ENCODE measurements at regions not wholly inside any gene's neighbourhood (a gene's known extent, or its start where the extent isn't known, plus 50 kb on each side); places are given as distances from the start of the nearest gene placed in this dataset.

GRCh38 chr10:61547297-61547696, 94.1 kb upstream of the TMEM26 start:
- no peak for DNase-seq (ENCODE audit: low spot score)

- no peak for DNase-seq (ENCODE audit: low spot score)
These were observed 92.0 kb upstream of the TMEM26 start for GRCh38 chr10:61545170-61545569.

GRCh38 chr10:61543831-61544230, 90.7 kb upstream of the TMEM26 start:
- no peak for DNase-seq (ENCODE audit: low spot score)

DNA sequence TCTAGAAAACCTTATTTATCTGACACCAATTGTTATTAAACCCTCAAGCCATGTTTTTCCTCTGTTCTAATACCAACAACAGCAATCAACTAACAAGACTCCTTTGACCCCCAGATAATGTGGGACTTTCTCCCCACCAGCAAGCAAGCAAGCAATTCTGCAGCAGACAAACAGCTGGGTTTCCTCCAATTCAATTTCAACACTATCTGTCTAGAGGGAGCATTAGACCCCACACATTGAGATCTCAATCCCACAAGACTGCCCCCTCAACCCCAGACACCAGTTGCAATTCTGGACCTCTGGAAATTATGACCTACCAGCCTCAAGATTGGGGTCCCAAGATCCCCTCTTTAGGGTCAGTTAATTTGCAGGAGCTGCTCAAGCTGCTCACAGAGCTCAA, 89.4 kb upstream of the TMEM26 start:
- no peak for DNase-seq (ENCODE audit: low spot score)

- no peak for DNase-seq (ENCODE audit: low spot score)
These were observed 88.8 kb upstream of the TMEM26 start for GRCh38 chr10:61541960-61542359.

GRCh38 chr10:61539876-61540275, 86.7 kb upstream of the TMEM26 start:
- DNase-seq (ENCODE audit: low spot score): no peak

DNA sequence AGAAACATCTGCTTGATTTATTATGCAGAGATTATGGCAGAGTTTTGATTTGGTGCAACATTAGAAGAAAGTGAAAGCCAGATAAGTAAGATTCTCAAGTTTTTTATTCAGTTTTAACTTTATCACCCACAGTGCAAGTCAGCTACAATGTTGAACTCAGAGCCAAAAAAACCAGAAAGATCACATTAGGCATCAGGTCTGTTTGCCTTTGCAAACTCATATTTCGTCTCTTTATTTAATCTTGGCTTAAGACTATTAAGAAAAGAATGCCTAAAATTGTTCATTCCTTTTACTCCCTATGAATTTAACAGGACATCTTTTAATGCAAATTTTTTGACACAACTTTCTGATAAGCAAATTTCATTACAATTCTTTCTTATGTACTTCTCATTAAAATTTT, 76.0 kb upstream of the TMEM26 start:
- DNase-seq (ENCODE audit: low spot score): no peak

DNA sequence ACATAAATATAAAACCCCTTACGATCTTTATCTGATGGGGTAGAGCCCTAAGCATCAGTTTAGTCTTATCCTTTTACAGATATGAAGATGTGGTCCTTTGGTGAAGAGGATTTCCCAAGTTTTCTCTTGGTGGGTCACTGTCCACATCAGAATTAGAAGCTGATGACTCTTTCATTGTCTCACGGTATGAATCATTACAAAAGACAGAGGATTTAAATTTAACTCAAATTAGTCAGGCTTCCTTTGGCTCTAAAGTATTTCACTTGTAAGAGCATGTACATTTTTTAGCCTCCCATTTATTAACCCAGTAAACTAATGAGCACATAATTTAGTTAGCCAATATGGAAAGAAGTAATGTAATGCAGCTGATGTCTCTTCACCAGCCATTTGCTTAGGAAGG, 49.9 kb upstream of the TMEM26 start:
- no peak for DNase-seq (ENCODE audit: low spot score)

All from COLO829 (cell line).